ENCODE measurements at regions not wholly inside any gene's neighbourhood (a gene's known extent, or its start where the extent isn't known, plus 50 kb on each side); places are given as distances from the start of the nearest gene placed in this dataset.
"Not testable (repeated sequence)": the region's sequence is repeated elsewhere in the genome, so short reads cannot be mapped to it uniquely, and the experiment has no call there.

DNA sequence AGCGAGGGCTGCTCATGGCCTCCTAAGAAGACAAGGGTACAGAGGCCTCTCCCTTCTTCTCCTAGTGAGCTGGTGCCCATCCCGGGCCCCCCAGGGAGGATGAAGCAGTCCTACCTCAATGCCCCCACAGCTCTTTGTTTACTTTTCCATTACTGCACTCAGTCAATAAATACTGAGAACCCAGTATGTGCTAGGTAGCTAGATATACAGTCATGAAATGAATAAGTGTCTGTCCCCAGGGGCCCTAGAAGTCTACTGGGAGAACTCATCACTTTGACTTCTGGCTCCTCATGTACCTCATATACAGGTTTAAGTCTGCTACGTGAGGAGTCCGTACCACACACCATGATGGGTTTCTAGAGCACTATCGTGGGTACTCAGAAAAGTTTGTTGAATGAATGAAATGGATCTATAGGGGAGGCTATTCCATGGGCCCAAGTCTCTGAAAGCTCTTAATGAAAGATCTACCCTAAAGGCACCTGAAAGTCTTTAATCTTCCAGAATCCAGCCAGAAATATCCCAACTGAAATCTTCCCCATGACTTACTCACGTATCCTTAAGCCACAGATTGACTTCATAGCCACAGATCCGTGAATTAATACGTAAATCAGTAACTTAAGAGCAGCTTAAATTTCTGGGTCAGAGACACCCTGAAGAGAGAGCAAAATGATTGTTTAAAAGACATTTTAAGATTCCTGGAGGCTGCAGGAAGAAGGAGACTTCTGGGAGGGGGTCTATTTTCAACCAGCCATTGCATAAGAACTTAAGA, 51.6 kb upstream of the POMP start:
- no peak for DNase-seq (ENCODE audit: low read depth)

- DNase-seq (ENCODE audit: low read depth) = no peak
These were observed 52.5 kb upstream of the POMP start for GRCh38 chr13:28606466-28606865.

GRCh38 chr13:28605147-28605546, 53.8 kb upstream of the POMP start:
- DNase-seq (ENCODE audit: low read depth) = not testable (repeated sequence)

GRCh38 chr13:28603043-28603664, 55.8 kb upstream of the POMP start:
- no peak for DNase-seq (ENCODE audit: low read depth)

- DNase-seq (ENCODE audit: low read depth) = no peak
These were observed 56.4 kb upstream of the POMP start for GRCh38 chr13:28602580-28602979.

- DNase-seq (ENCODE audit: low read depth) = no peak
These were observed 57.3 kb upstream of the POMP start for GRCh38 chr13:28601581-28601980.

DNA sequence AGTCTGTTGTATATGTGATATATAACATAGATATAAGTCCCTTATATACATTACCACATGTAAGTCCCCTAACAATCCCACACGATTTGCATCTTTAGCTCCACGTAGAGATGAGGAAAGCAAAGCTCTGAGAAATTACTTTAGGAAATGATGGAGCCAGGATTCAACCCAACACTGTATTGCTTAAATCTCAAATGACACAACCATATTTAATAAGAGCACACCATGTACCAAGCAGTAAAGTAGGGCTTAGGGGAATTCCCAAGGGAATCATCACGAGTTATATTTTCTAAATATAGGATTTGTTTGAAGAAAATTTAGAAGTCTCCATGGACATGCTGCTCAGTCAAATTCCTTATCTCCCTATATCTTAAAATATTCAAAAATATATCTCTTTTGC, 61.3 kb upstream of the POMP start:
- no peak for DNase-seq (ENCODE audit: low read depth)

DNA sequence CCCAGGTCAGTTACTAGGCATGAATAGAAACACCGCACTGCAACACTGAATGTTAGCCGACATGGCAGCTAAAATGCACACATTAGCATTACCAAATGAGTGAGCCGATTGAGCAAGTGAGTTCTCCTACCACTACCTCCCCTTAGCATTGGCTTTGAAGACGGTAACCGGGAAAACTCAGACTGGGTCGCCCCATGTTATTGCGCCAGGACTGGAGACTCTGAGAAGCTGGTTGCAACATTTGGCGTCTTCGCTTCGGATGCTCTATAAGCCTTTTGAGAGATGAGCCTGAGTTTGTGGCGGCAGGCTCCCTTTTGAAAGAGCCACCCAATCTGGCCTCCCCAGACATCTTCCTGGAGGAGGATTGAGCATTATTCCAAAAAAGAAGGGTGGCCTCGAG, 68.5 kb upstream of the POMP start:
- DNase-seq (ENCODE audit: low read depth) = no peak

- DNase-seq (ENCODE audit: low read depth) = no peak
These were observed 70.6 kb upstream of the POMP start for GRCh38 chr13:28588296-28588695.

GRCh38 chr13:28587174-28587540, 71.8 kb upstream of the POMP start:
- DNase-seq (ENCODE audit: low read depth) = no peak

GRCh38 chr13:28586439-28587173, 72.3 kb upstream of the POMP start:
- DNase-seq (ENCODE audit: low read depth) = no peak

GRCh38 chr13:28585561-28585960, 73.4 kb upstream of the POMP start:
- no peak for DNase-seq (ENCODE audit: low read depth)

DNA sequence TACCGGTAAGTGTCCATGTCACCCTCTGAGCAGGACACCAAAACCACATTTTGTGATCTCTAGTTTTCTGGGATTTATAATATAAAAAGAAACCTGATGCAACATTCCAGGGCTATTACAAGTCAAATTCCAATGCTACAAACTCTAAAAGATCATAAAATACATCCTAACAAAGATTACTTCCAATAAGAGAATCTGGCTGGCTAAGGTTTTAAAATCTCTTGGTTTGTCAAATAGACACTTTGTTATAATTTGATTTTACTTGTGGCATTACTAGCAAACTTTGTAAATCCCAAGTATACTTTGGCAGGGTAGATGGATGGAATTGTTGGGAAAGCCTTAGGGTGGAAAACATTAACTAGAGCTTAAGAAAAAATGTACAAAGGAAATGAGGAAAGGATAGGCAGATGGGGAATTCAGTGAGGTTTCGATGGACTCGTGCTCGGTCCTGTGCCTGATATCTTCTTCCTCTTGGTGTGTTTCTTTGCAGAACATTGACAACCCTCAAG, 74.0 kb upstream of the POMP start:
- DNase-seq (ENCODE audit: low read depth) = peak; percentile 28

- no peak for DNase-seq (ENCODE audit: low read depth)
These were observed 75.3 kb upstream of the POMP start for GRCh38 chr13:28583651-28584091.

GRCh38 chr13:28582892-28583240, 76.1 kb upstream of the POMP start:
- DNase-seq (ENCODE audit: low read depth) = no peak

- no peak for DNase-seq (ENCODE audit: low read depth)
These were observed 76.6 kb upstream of the POMP start for GRCh38 chr13:28582225-28582891.

GRCh38 chr13:28581451-28581850, 77.5 kb upstream of the POMP start:
- DNase-seq (ENCODE audit: low read depth) = no peak

DNA sequence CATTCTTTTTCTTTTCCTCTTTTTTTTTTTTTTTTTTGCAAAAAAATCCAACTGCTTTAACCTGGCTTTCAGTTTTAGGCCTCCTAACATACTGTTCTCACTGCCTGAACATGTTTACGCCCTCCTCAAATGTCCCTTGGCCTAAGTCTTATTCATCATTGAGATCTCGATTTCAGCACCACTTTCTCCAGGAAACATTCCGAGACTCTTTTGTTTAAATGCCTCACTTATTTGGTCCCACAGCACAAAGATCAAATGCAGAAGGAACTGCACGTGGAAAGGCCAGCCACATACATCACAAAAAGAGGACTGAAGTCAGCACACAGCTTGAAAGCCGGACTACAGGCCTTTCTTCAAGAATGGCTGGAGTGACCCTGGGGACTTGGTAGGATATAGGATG, 79.2 kb upstream of the POMP start:
- no peak for DNase-seq (ENCODE audit: low read depth)

DNA sequence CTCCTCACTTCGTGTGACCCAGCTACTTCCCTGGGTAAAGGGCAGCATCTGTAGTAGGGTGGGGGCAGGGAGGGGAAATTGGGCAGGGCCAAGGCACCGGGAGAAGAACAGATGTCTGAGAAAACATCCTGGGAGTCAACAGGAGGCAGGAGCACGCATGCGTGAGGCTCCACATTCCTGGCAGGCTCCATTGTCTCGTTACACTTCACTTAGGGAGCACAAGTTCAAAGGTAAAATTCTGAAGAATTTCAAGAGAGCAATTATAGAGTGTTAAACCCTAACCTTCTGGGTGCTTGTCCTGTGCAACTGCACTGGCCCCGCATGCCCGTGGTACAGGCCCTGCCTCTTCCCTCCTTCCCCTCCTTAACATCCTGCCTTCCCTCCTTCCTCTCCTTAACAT, 79.6 kb upstream of the POMP start:
- DNase-seq (ENCODE audit: low read depth) = no peak

DNA sequence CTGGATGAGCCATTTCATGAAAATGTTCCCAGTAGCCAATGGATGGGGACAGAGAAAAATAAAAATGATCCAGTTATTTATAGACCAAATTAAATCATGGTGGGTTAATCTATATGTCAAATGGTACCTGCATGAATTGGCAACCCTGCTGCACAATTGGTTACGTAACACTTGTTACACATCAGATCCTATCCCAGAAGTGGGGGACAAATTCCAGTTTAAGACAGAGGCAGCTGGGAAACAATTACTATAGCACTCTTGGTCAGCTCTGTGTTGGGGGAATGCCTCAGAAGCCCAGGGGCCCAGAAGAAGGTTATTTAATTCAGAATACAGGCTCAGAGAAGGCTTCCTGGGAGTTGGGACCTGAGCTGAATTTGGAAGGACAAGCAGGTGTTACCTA, 81.1 kb upstream of the FLT1 start:
- DNase-seq (ENCODE audit: low read depth) = no peak

- no peak for DNase-seq (ENCODE audit: low read depth)
These were observed 80.3 kb upstream of the FLT1 start for GRCh38 chr13:28575200-28575599.

- DNase-seq (ENCODE audit: low read depth) = peak; percentile 94
These were observed 79.8 kb upstream of the FLT1 start for GRCh38 chr13:28574617-28575142.
